AG09309 (cell line): ENCODE measurements at regions not wholly inside any gene's neighbourhood (a gene's known extent, or its start where the extent isn't known, plus 50 kb on each side); places are given as distances from the start of the nearest gene placed in this dataset.

ENCODE experiments used
- DNase-seq: peaks from one replicate; pipeline ENCODE4 v3.0.0-alpha.2; 2010; ENCODE audit warnings: low read depth
- H3K4me3 ChIP-seq: 2 replicates; pipeline ENCODE4 v1.5.1; 2011; ENCODE audit warnings: mild to moderate bottlenecking, low read depth, low read length, moderate library complexity; ENCODE audit not compliant: control insufficient read depth
- TF ChIP-seq, protein P1 (sequence below): IDR thresholded peaks from 2 replicates; pipeline ENCODE4 v1.5.1; 2011; ENCODE audit warnings: mild to moderate bottlenecking, low read depth, low read length, inconsistent platforms; ENCODE audit not compliant: insufficient read depth, control insufficient read depth; ENCODE audit errors: missing control alignments

- no peak overlapping the region for H3K4me3 ChIP-seq
- TF ChIP-seq, protein P1, sequence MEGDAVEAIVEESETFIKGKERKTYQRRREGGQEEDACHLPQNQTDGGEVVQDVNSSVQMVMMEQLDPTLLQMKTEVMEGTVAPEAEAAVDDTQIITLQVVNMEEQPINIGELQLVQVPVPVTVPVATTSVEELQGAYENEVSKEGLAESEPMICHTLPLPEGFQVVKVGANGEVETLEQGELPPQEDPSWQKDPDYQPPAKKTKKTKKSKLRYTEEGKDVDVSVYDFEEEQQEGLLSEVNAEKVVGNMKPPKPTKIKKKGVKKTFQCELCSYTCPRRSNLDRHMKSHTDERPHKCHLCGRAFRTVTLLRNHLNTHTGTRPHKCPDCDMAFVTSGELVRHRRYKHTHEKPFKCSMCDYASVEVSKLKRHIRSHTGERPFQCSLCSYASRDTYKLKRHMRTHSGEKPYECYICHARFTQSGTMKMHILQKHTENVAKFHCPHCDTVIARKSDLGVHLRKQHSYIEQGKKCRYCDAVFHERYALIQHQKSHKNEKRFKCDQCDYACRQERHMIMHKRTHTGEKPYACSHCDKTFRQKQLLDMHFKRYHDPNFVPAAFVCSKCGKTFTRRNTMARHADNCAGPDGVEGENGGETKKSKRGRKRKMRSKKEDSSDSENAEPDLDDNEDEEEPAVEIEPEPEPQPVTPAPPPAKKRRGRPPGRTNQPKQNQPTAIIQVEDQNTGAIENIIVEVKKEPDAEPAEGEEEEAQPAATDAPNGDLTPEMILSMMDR, result peak; percentile 72
- DNase-seq, result peak; percentile 24
These were observed 148.8 kb upstream of the SRD5A2 start for GRCh38 chr2:31729442-31730092.

GRCh38 chr2:31729065-31729439 lies 148.3 kb upstream of the SRD5A2 start:
- no peak overlapping the region for H3K4me3 ChIP-seq
- TF ChIP-seq, protein P1, result no peak
- no peak for DNase-seq

- no peak overlapping the region for H3K4me3 ChIP-seq
- TF ChIP-seq, protein P1, result no peak
- no peak for DNase-seq
These were observed 147.8 kb upstream of the SRD5A2 start for GRCh38 chr2:31728406-31729064.

GRCh38 chr2:31726457-31726856 lies 145.7 kb upstream of the SRD5A2 start:
- no peak for DNase-seq
- no peak overlapping the region for H3K4me3 ChIP-seq
- TF ChIP-seq, protein P1, result no peak

- TF ChIP-seq, protein P1, result no peak
- H3K4me3 ChIP-seq, result no peak overlapping the region
- no peak for DNase-seq
These were observed 144.7 kb upstream of the SRD5A2 start for GRCh38 chr2:31725444-31725843.

DNA sequence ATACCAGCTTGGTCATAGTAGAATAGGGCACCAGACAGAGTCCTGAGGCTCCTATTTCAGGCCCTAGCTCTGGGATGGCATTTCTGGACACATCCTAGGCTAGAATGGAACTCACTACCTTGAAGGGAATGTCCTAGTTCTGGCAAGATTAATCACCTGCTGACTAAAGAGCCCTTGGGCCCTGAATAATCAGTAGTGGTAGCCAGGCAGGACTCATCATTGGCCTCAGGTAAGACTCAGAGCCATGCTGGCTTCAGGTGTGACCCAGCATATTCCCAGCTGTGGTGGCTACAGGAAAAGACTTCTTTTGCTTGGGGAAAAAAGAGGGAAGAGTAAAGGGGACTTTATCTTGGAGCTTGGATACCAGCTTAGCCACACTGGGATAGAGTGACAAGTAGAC lies 131.0 kb upstream of the SRD5A2 start:
- TF ChIP-seq, protein P1, result no peak
- no peak for DNase-seq

GRCh38 chr2:31710121-31710520 lies 129.4 kb upstream of the SRD5A2 start:
- TF ChIP-seq, protein P1, result no peak
- no peak for DNase-seq
- H3K4me3 ChIP-seq, result no peak overlapping the region

More for the DNA sequence above, 131.0 kb upstream of the SRD5A2 start:
- H3K4me3 ChIP-seq, result no peak overlapping the region
